Nucleus accumbens (tissue), 56 donors: ENCODE measurements at regions not wholly inside any gene's neighbourhood (a gene's known extent, or its start where the extent isn't known, plus 50 kb on each side); places are given as distances from the start of the nearest gene placed in this dataset.
"Not testable (repeated sequence)": the region's sequence is repeated elsewhere in the genome, so short reads cannot be mapped to it uniquely, and the experiment has no call there.

Experiments
- DNase-seq, 56 donors: peaks; one replicate each; lab custom pipeline; 2025; lab: John Stamatoyannopoulos, UW

DNA sequence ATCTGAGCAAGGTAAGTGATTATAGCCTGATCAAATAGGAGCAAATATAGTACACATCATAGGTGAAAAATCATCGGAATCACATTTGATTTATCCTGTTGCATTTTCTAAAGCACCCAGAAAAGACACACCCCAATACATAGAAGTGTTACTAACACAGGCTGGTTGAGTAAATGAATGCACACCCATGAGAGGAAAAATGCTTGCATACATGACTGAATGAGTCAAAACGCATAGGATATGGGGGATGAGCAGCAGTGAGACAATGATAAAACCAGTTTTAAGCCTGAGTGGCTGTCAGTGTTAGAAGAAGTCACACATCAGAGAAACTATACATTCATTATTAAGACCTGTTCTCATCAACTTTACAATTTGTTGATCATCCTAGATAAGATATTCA, 449.6 kb upstream of the CDH20 start:
- DNase-seq, result no peak

DNA sequence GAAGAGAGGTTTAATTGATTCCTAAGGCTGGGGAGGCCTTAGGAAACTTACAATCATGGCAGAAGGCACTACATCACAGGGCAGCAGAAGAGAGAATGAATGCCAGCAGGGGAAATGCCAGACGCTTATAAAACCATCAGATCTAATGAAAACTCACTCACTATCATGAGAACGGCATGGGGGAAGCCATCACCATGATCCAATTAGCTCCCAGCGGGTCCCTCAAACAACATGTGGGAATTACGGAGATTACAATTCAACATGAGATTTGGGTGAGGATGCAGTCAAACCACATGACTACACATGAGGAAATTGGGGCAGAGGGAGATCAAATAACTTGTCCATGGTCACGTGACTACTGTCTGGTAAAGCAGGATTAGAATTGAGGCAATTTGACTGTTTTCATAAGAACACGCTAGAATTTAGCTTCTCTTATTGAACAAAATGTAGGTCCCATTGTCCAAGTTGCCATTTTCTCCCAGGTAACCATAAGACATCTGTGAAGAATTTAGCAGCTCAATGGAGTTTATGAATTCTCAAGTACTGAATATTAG, 445.1 kb upstream of the CDH20 start:
- no peak for DNase-seq

DNA sequence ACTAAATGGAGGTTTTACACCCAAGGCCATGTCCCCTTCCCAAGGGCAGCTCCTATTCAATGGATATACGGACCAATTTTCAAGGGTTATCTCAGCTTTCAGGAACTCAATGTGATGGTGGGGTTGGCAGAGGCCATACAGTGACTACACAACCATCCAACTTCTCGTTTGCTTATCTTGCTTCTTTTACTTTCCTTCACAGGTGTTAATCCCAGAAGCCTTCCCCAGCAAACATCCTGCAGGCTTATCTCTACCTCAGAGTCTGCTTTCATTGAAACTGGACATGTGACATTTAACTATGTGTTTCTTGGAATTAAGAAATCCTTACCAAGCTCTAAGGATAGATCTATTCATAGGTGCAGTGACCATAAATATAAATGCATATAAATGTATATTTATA, 443.8 kb upstream of the CDH20 start:
- no peak for DNase-seq

DNA sequence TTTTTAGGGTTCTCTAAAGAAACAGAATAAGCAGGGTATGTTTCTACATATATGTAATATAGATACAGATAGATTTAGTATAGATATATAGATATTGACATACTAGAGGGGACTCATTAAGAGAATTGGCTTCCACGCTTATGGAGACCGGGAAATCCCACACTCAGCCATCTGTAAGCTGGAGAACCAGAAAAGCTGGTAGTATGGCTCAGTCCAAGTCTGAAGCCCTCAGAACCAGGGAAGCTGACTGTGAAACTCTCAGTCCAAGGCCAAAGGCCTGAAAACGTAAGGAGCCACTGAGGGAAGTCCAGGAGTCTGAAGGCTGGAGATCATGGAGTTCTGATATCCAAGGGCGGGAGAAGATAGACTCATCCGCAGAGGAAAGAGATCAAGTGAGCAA, 441.3 kb upstream of the CDH20 start:
- DNase-seq, result no peak

DNA sequence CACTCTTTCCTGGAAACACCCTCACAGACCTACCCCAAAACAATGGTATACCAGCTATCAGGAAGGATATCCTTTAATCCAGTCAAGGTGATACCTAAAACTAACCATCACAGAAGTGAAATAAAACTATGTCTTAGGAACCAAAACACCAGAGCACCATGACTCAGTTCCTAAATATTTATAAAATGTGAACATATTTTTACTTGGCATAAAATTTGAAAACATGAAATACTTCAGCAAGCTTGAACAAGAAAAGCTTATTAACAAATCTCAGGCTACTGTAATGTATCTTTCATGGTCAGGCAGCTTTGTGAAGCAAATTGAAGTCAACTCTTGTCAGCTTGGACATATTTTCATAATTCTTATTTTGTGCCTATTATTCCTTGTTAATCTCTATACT, 440.8 kb upstream of the CDH20 start:
- DNase-seq, result no peak

DNA sequence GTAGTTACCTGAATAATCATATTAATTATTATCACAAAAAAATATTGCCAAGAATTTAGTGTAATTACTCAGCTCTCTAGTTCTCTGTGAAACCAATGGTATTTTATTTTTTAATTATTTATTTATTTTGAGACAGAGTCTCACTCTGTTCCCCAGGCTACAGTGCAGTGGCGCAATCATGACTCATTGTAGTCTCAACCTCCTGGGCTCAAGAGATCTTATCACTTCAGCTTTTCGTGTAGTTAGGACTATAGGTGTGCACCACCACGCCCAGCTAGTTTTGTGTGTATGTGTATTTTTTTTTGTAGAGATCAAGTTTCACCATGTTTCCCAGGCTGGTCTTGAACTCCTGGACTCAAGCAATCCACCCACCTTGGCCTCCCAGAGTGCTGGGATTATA, 440.4 kb upstream of the CDH20 start:
- DNase-seq, result no peak

DNA sequence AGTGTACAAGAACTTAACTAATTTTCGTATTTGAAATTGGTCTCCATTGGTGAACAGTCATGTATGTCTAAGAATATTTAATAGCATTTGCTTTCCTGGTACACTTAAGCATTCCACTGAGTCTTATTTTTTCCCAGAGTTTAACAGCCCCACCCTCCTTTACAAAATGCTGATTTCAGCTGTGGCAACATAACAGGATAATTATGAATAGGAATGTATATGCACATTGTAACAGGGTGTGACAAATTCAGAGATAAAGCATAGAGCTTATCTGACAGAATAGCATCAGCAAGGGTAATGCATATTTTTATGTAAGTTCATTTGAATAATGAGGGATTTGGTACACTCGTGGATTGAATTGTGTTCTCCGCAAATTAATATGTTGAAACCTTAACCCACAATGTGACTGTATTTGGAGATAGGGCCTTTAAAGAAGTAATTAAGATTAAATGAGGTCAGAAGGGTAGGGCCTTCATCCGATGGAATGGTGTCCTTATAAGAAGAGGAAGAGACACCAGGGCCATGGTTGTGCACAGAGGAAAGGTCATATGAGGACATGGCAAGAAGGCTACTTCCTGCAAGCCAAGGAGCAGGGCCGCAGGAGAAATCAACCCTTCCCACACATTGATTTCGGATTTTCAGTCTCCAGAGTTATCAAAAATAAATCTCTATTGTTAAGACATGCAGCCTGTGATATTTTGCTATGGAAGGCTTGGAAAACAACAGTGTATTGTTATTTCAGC, 439.7 kb upstream of the CDH20 start:
- DNase-seq, result no peak

DNA sequence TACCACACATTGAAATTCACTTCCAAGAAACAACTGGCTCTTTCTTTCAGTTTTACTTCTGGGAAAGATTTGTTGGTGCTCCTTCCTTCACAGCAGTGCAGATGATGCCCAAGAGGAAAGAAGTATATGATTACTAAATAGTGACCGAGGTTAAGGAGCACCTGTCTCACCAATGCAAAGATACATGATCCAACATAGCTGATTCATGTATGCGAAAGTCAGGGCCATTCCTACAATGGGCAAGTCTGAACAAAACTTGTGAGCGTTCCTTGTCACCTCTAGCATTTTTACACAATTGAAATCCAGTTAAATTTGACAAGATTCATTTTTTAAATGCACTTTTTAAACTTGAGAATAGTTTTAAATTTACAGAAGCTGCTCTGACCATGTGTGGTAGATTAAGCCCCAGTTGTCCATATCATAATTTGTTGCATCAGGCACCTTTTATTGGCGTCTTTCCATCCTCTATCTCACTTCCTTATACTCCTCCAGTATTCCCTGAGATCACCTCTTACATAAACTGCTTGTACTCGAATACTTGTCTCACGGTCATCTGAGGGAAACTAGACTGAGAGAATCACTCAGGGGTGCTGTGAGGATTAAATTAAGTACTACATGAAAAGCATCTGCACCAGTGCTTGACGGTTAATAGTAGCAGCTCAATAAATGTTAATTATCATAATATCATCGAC, 438.8 kb upstream of the CDH20 start:
- no peak for DNase-seq

DNA sequence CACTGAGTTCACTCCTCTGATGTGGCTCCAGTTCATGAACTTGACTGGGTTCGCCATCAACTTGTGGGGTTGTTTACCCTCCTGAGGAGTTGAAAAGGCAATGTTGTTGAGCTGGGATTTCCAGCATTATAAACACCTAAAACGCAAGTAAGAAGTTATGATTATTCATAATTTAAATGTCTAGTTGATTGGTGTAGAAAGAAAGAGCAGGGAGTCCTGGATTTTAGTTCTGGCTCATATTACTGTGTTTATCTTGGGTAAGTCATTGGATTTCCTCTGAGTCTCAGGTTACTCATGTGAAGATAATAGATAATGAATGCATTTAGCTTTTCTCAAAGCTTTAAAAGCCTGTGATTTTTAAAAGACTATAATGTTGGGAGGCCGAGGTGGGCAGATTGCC, 438.0 kb upstream of the CDH20 start:
- DNase-seq, result no peak

DNA sequence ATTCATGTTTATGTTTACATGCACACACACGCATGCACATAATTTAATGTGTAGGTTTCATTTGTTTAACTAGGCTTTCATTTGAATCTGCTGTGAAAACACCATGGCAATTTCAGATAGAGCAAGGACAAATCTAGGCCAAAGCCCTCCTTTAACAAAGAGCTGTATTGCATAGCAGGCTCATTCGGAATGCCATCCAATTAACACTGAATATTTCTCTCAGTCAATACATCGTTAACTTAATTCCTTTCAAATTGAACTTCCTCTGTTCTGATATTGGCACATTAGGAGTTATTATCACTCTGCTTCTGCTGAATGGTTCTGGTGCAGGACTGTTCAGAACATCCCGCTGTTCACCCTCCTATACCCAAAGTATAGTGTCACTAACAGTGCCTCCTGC, 435.1 kb upstream of the CDH20 start:
- no peak for DNase-seq

DNA sequence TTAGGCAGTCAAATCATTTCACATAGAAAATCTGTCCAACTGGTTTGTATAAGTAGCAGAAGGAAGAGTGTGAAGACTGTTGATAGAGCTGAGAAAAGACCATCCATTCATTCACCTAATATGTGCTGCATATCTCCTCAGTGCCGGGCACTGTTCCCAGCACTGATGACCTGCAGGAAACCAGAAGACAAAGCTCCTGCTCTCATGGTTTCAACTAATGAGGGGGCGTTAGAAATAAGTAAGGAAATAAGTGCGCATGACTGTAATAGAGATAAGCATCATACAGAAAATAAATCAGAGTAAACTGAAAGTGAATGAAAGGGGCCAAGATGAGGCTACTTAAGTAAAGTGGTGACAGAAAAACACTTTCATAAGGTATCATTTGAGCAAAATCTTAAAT, 427.5 kb upstream of the CDH20 start:
- DNase-seq, result no peak

DNA sequence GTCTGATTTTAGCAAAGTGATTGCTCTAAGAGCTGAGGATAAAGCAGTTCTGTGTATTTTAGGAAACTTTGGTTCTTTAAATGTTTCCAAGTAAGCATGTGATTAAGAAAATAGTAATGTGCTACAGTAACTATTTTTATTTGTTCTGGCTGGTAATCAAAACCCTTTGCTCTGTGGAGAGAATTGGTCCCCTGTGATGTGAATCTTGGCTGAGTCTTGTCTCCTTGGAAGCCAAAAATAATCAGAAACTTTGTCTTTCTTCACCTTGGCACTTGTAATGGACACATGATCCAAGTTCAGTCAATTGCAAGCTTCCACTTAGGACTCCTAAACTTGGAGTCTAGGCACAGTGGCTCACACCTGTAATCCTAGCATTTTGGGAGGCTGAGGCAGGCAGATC, 422.7 kb upstream of the CDH20 start:
- no peak for DNase-seq

DNA sequence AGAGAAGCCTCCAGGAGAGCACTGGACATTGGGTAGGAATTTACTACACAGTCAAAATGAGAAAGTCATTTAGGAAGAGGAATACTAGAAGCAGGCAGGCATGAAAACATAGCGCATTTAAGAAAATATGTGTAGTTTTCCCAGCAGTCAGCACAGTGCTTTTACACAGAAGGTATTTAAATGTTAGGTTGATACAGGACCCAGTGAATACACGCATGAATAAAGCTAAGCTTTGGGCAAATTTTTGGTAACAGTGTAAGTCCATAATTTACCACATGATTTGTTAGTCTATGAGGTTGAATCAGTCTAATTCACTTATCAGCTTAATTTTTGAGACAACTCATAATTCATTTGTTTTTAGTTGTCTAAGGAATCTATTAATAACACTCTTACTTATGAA, 421.7 kb upstream of the CDH20 start:
- no peak for DNase-seq

DNA sequence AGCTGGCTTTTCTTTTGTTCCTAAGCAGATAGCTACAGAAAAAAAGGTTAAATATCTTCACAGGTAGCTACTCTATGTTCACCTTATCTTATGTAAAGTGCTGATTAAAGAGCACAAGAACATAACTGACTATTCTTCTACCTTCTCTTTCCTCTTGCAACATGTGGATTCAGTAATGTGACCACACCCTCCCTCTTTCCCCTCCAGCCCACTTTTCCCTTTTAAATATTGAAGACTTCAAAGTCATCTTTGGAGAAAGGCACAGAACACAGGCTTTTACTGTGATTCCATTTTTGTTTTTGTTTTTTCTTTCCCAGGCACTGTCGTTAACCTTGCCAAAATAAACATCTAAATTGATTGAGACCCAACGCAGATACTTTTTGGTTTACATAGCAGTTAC, 418.1 kb upstream of the CDH20 start:
- DNase-seq, result no peak

DNA sequence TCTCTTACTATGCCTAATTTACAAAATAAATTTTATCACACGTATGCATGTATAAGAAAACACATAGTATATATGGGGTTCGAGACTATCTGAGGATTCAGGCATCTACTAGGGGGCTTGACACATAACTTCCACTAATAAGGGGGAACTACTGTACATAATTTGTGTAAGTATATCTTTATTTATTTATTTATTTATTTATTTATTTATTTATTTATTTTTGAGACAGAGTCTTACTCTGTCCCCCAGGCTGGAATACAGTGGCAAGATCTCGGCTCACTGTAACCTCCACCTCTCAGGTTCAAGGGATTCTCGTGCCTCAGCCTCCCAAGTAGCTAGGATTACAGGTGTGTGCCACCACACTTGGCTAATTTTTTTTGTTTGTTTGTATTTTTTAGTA, 414.4 kb upstream of the CDH20 start:
- DNase-seq, result not testable (repeated sequence)

DNA sequence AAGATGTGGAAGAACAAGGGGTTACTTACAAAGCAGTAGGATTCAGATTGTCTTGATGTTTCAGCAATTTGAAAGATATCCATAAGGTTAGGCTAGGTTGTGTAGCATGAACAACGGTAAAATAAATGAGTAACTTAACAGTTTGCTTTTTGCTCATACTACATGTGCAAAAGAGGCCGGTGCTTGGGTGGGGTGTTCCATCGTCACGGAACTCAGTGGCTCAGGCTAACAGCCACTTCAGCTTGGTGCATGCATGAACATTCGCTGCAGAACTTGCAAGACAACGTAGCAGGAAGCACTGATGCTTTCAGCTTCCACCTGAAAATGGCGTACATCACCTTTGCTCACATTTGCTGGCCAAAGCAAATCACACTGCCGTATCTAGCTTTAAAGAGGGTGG, 407.3 kb upstream of the CDH20 start:
- no peak for DNase-seq

DNA sequence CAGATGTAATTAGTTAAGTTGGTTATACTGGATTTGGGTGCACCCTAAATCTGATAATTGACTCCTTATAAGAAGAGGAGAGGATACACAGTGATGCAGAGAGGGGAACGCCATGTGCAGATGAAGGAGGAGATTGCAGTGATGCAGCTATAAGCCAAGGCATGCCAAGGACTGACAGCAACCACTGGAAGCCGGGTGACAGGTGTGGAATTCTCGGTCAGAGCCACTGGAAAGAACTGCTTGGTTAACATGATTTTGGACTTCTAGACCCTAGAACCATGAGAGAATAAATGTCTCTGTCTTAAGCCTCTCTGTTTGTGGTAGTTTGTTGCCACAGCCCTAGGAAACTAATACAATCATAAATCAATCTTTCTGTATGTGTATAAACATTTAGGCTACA, 403.3 kb upstream of the CDH20 start:
- no peak for DNase-seq

DNA sequence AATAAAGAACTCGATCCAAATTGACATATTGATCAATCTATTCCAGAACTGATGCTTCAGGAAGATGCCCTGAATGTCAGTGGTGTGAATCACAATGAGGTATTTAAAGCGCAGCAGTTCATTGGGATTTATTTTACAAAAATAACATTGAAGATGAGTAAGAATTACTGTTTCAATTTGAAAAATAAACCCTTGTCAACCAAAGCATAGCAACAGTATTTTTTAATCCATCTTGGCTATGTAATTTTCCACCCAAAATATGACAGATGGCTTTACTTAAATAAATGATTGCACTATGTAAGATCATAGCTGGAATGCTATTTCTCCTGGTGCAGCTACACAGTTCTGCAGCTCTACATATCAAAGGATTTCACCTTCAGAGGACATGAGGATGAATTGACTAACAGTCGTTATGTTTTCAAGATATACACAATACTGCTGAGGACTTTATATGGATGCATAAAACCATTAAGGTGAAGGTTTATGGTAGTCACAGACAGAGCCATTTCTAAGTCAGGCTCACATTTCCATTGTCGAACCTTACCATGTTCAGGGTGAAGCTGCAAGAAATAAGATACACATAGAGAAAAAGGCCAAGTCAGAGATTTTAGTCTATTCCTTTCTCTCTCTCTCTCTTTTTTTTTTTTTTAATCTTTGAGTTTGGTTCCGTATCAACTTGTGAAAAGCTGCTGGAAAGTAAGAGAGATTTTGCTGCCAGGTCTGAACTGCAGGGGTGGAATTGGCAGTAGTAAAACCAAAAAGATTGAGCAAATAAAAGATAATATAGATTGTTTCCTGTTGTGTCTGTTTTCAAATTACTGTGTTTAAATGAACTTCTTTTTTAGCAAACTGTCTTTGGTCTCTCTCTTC, 398.0 kb upstream of the CDH20 start:
- no peak for DNase-seq

DNA sequence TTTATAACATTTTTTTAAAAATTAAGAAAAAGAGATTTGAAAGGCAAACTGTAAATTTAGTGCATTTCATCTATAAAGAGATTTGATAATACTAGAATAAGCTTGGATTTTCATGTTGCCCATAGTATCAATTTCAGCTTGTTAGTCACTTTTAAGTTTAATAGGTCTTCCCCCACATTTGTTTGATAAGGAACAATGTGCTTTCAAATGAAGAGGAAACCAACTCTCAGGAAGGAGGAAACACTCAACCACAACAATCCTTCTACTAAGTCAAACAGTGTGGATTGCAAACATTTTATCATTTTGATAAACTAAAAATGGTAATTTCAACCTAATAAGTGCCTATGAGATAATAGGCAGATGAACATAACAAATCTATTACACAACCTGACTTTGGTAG, 397.1 kb upstream of the CDH20 start:
- no peak for DNase-seq

DNA sequence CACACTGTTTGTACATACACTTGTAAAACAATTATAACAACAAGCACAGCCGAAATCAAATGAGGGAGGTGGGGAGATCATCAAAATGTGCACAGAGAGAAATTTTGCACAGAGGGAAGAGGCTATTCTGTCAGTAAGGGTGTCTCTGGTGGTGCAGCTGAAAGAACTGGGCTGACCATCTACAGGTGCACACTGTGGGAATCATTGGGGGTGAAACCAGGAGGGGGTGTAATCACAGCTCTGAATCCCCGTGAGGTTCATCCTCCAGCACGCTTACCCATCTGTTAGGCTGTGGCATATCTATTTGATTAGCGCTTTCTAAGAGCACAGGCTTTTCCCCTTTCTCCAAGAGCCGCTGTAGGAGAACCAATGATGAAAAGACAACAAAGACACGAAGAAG, 389.9 kb upstream of the CDH20 start:
- DNase-seq, result no peak

DNA sequence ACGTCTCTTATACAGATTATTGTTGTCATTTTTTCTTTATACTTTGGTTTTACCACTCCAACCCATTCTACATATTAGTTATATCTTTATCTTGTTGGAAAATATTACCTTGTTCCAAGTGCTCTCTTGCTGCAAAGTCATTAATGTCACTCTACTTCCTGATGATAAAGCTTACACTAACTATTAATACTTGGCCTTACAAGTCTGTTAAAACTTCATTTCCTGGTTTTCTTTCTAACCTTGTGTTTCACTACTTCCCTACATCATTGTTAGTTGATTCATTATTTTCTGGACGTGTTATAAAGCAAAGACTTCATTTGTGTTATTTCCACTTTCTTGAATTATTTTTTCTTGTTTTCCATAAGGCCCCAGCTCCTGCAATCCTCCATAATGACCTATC, 382.6 kb upstream of the CDH20 start:
- no peak for DNase-seq
